Natural killer cell (primary cell): ENCODE measurements at regions not wholly inside any gene's neighbourhood (a gene's known extent, or its start where the extent isn't known, plus 50 kb on each side); places are given as distances from the start of the nearest gene placed in this dataset.

Experiments used
- ATAC-seq, 3 donors: fragments of 150-1000 bp in 2 of 3; fragments of 200-7000 bp in 1 of 3; cut with Tn5 transposase; 1 replicate in 1 of 3; 2 replicates in 2 of 3; pipeline ENCODE4 v1.10.0; 2021; ENCODE audit warnings: mild to moderate bottlenecking in 2 of 3, moderate library complexity in 2 of 3
- DNase-seq, 2 donors: peaks; one replicate each; pipeline versions ENCODE4 v3.0.0 to v3.0.0-alpha.2; 2013 to 2021; ENCODE audit warnings: mixed read lengths in 1 of 2
- H3K27ac ChIP-seq: one replicate; pipeline ENCODE4 v1.5.1; 2013; ENCODE audit warnings: mild to moderate bottlenecking, low read length
- H3K27me3 ChIP-seq: one replicate; pipeline ENCODE4 v1.6.1; 2013; ENCODE audit warnings: low read length; ENCODE audit not compliant: control insufficient read depth, insufficient read depth
- H3K36me3 ChIP-seq: one replicate; pipeline ENCODE4 v1.6.1; 2013; ENCODE audit warnings: low read length; ENCODE audit not compliant: control insufficient read depth, insufficient read depth
- H3K4me1 ChIP-seq: one replicate; pipeline ENCODE4 v1.6.1; 2013; ENCODE audit warnings: low read length; ENCODE audit not compliant: control insufficient read depth, insufficient read depth
- H3K4me3 ChIP-seq: one replicate; pipeline ENCODE4 v1.5.1; 2013; ENCODE audit warnings: low read length
- H3K9me3 ChIP-seq: one replicate; pipeline ENCODE4 v1.6.1; 2013; ENCODE audit warnings: low read length; ENCODE audit not compliant: control insufficient read depth, insufficient read depth
- H3K27ac Mint-ChIP-seq, 2 donors: one replicate each; pipeline ENCODE4 v1.8.0; 2022; ENCODE audit warnings: mild to moderate bottlenecking in 2 of 2, mixed read lengths in 2 of 2, moderate library complexity in 1 of 2
- H3K27me3 Mint-ChIP-seq, 2 donors: one replicate each; pipeline ENCODE4 v1.8.0; 2022; ENCODE audit warnings: low read depth in 2 of 2, mixed read lengths in 2 of 2
- H3K36me3 Mint-ChIP-seq: one replicate; pipeline ENCODE4 v1.8.0; 2022; ENCODE audit warnings: mixed read lengths
- H3K4me1 Mint-ChIP-seq, 2 donors: one replicate each; pipeline ENCODE4 v1.8.0; 2022; ENCODE audit warnings: mixed read lengths in 2 of 2
- H3K4me3 Mint-ChIP-seq: one replicate; pipeline ENCODE4 v1.8.0; 2022; ENCODE audit warnings: mild to moderate bottlenecking, moderate library complexity, mixed read lengths
- H3K9me3 Mint-ChIP-seq, 2 donors: one replicate each; pipeline ENCODE4 v1.8.0; 2022; ENCODE audit warnings: mixed read lengths in 2 of 2
- CTCF ChIP-seq: fragments of 200-600 bp; IDR thresholded peaks from one replicate; pipeline ENCODE4 v1.8.0; 2022; ENCODE audit warnings: antibody characterized with exemption
- WGBS: methylation state at CpG from one replicate; pipeline ENCODE4 v1.1.7; 2013; ENCODE audit warnings: missing lambda C conversion rate; ENCODE audit not compliant: insufficient coverage; 5-methylcytosine and 5-hydroxymethylcytosine counted together
- intact Hi-C: fragments of 100-400 bp; cut with micrococcal nuclease; formaldehyde crosslinking; loops from one replicate; pipeline ENCODE4 v1.14.2; 2022

DNA sequence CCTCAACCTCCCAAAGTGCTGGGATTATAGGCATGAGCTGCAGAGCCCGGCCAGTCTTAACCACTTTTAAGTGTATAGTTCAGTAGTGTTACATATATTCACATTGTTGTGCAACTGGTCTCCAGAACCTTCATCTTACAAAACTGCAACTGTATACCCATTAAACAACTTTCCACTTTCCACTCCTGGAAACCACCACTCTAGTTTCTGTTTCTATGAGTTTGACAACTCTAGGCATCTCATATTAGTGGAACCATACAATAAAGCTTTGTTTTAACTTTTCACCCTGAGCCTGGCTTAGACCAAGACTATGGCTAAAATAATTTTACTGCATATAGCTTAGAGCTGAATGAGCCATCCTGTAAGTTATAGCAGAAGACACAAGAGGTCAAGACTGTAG lies 108.0 kb upstream of the GOT2 start:
- no peaks in the 10 kb centered on the region for H3K27me3 Mint-ChIP-seq
- Histone ChIP-seq H3K27me3 (no peaks in the 10 kb centered on the region), H3K4me1 (no peaks in the 10 kb centered on the region), H3K36me3 (no peaks in the 10 kb centered on the region), H3K4me3 (no peak overlapping the region), H3K9me3 (no peaks in the 10 kb centered on the region), H3K27ac (no peak overlapping the region)
- no peak overlapping the region for H3K27ac Mint-ChIP-seq
- WGBS, result no CpG with 5 or more reads among the region's 1 CpG
- intact Hi-C loops, result no loop called here
- ATAC-seq (no peak), DNase-seq (no peak)
- H3K4me3 Mint-ChIP-seq, result no peak overlapping the region
- no peak for TF ChIP-seq CTCF
- no peaks in the 10 kb centered on the region for H3K9me3 Mint-ChIP-seq
- no peaks in the 10 kb centered on the region for H3K36me3 Mint-ChIP-seq
- peaks cover 0 to 1% of the 10 kb centered on the region in 2 donors for H3K4me1 Mint-ChIP-seq

- H3K27ac Mint-ChIP-seq, result no peak overlapping the region
- no peak for TF ChIP-seq CTCF
- Histone ChIP-seq H3K4me3 (no peak overlapping the region), H3K36me3 (no peaks in the 10 kb centered on the region), H3K9me3 (no peaks in the 10 kb centered on the region), H3K27ac (no peak overlapping the region), H3K27me3 (no peaks in the 10 kb centered on the region), H3K4me1 (no peaks in the 10 kb centered on the region)
- H3K9me3 Mint-ChIP-seq, result no peaks in the 10 kb centered on the region
- intact Hi-C loops, result no loop called here
- H3K4me3 Mint-ChIP-seq, result no peak overlapping the region
- 85% methylated on average over 3 of the region's 3 CpGs for WGBS
- H3K36me3 Mint-ChIP-seq, result no peaks in the 10 kb centered on the region
- ATAC-seq (no peak), DNase-seq (no peak)
- H3K27me3 Mint-ChIP-seq, result peaks cover 5 to 10% of the 10 kb centered on the region in 2 donors
- peaks cover 12 to 15% of the 10 kb centered on the region in 2 donors for H3K4me1 Mint-ChIP-seq
Observed at GRCh38 chr16:58837950-58838349, 103.8 kb upstream of the GOT2 start.

DNA sequence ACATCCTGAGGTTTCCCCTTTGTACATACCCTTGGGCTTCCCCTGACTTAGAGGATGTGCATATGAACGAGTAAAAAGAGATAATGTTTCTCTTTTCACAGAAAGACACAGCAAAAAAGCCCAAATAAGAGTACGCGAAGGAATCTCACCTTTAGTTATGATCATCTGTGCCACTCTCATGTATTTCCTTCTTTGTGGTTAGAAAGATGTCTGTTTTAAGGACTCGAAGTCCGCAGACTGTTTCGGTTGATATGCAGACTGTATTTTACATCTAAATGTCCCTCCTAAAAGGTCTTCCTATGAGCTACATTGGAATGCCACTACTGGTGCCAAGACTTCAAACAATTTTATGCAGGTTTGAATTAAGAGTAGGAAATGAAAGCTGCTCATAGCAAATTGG lies 102.3 kb upstream of the GOT2 start:
- H3K4me1 Mint-ChIP-seq, result peaks cover 12 to 18% of the 10 kb centered on the region in 2 donors
- H3K27me3 Mint-ChIP-seq, result peaks cover 5 to 10% of the 10 kb centered on the region in 2 donors
- WGBS, result 13% methylated on average over 5 of the region's 6 CpGs
- no peak for ATAC-seq
- TF ChIP-seq CTCF, result no peak
- no peak overlapping the region for H3K27ac Mint-ChIP-seq
- no peaks in the 10 kb centered on the region for H3K36me3 Mint-ChIP-seq
- H3K4me3 Mint-ChIP-seq, result peak overlapping the region; percentile 4
- no peaks in the 10 kb centered on the region for H3K9me3 ChIP-seq
- no peaks in the 10 kb centered on the region for H3K9me3 Mint-ChIP-seq
- DNase-seq, result no peak
- H3K4me1 ChIP-seq, result no peaks in the 10 kb centered on the region
- no peaks in the 10 kb centered on the region for H3K36me3 ChIP-seq
- intact Hi-C loops, result no loop called here
- no peak overlapping the region for H3K4me3 ChIP-seq
- no peaks in the 10 kb centered on the region for H3K27me3 ChIP-seq
- H3K27ac ChIP-seq, result no peak overlapping the region

DNA sequence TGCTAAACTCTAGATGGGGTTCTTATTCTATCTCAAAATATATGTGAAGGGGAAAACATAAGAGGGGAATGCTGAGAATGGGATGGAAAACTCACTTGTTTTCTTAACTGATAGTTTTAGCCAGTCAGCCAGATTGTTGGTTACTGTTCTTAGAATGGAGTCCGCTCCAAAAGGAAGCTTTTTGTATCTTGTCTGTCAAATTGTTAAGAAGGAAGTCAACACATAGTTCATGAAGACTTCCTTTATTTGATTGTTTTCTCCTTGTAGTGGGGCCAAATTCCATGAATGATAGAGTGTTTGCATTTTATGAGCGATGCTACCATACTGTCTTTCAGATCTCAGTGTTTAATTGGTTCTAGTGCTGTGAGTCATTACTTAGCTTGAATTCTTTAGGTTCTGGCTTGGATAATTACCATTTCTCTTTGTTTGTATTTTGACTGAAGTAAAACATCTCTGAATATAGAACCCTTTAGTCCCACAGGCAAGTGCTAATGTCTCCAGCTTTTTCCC lies 98.3 kb upstream of the GOT2 start:
- intact Hi-C loops, result no loop called here

More for the DNA sequence above, 98.3 kb upstream of the GOT2 start:
- Mint-ChIP-seq H3K4me1 (peaks cover 12 to 18% of the 10 kb centered on the region in 2 donors), H3K4me3 (no peak overlapping the region), H3K36me3 (no peaks in the 10 kb centered on the region), H3K27me3 (peaks cover 5 to 10% of the 10 kb centered on the region in 2 donors), H3K27ac (no peak overlapping the region), H3K9me3 (no peaks in the 10 kb centered on the region)
- DNase-seq (no peak), ATAC-seq (no peak)
- no peaks in the 10 kb centered on the region for H3K9me3 ChIP-seq
- H3K27ac ChIP-seq, result no peak overlapping the region
- no peak overlapping the region for H3K4me3 ChIP-seq
- H3K36me3 ChIP-seq, result no peaks in the 10 kb centered on the region
- no peaks in the 10 kb centered on the region for H3K4me1 ChIP-seq
- no peak for TF ChIP-seq CTCF
- 88% methylated on average over 2 of the region's 2 CpGs for WGBS
- H3K27me3 ChIP-seq, result no peaks in the 10 kb centered on the region
